HCT116 (cell line): ENCODE measurements at regions not wholly inside any gene's neighbourhood (a gene's known extent, or its start where the extent isn't known, plus 50 kb on each side); places are given as distances from the start of the nearest gene placed in this dataset.

Experiments used
- ATAC-seq: fragments of 200-7000 bp; cut with Tn5 transposase; 2 replicates; pipeline ENCODE4 v1.9.1; 2020; ENCODE audit warnings: mild to moderate bottlenecking, moderate library complexity
- BruUV-seq: library from RNA; stranded (reverse); fragments of 400-500 nt; replicated peaks from 2 replicates; lab custom pipeline; 2021; lab: Mats Ljungman, UMichigan
- CTCF ChIA-PET: fragments of 300-600 bp; sonication (Branson Sonifier 250); formaldehyde crosslinking; loops from one replicate; lab custom pipeline; 2021; ENCODE audit warnings: antibody characterized with exemption; lab: Charles Lee
- POLR2A ChIA-PET: fragments of 300-600, 350-600 bp; sonication (Branson Sonifier 250); formaldehyde crosslinking; loops from one replicate; lab custom pipeline; 2021; ENCODE audit warnings: antibody characterized with exemption; lab: Charles Lee
- RAD21 ChIA-PET, 2 experiments: fragments of 300-600 bp; sonication (Branson Sonifier 250); formaldehyde crosslinking; loops; one replicate each; lab custom pipeline; 2023; ENCODE audit warnings: low total read pairs in 2 of 2; ENCODE audit not compliant: uncharacterized antibody in 2 of 2, unreplicated experiment in 2 of 2, low non-redundant PET in 1 of 2; lab: Charles Lee
- DNase-seq: peaks from one replicate; pipeline ENCODE4 v3.0.0-alpha.2; 2010; ENCODE audit warnings: low read depth, low spot score
- H2AFZ ChIP-seq: fragments of 200-600 bp; shearing (Covaris generic), sonication (generic); 2 replicates; pipeline ENCODE4 v1.6.1; 2017; ENCODE audit warnings: low read depth, mixed run types, mixed read lengths, antibody characterized with exemption, low read length; ENCODE audit not compliant: poor library complexity, severe bottlenecking
- H3K27ac ChIP-seq: 2 replicates; pipeline ENCODE4 v1.5.1; 2012; ENCODE audit warnings: low read depth, low read length
- H3K27me3 ChIP-seq: fragments of 200-600 bp; sonication (generic); 2 replicates; pipeline ENCODE4 v1.6.1; 2016; ENCODE audit warnings: mixed run types, low read length, mixed read lengths; ENCODE audit not compliant: insufficient read depth
- H3K36me3 ChIP-seq, 2 experiments: fragments of 200-500 bp in 1 of 2; fragments of 200-600 bp in 1 of 2; sonication (Bioruptor generic) in 1 of 2; sonication (generic) in 1 of 2; 2 replicates each; pipeline versions ENCODE4 v1.5.1 to v1.6.1; 2014 to 2016; ENCODE audit warnings: low read length in 2 of 2, inconsistent platforms in 1 of 2, mixed read lengths in 1 of 2, mixed run types in 1 of 2; ENCODE audit not compliant: insufficient read depth in 2 of 2, control insufficient read depth in 1 of 2
- H3K4me1 ChIP-seq, 2 experiments: fragments of 200-600 bp in 1 of 2; sonication (generic) in 1 of 2; 2 replicates each; pipeline versions ENCODE4 v1.5.1 to v1.6.1; 2012 to 2017; ENCODE audit warnings: low read length in 2 of 2, inconsistent platforms in 1 of 2, mild to moderate bottlenecking in 1 of 2, mixed read lengths in 1 of 2, mixed run types in 1 of 2, moderate library complexity in 1 of 2; ENCODE audit not compliant: insufficient read depth in 2 of 2, control insufficient read depth in 1 of 2
- H3K4me2 ChIP-seq: fragments of 200-600 bp; sonication (generic); 2 replicates; pipeline ENCODE4 v1.6.1; 2017; ENCODE audit warnings: mixed run types, low read length, mixed read lengths
- H3K4me3 ChIP-seq, 2 experiments: fragments of 200-600 bp in 1 of 2; sonication (generic) in 1 of 2; replicated peaks in 1 of 2; 2 replicates each; pipeline ENCODE4 v1.5.1; 2011 to 2016; ENCODE audit warnings: low read length in 2 of 2, control low read depth in 1 of 2, low read depth in 1 of 2, mild to moderate bottlenecking in 1 of 2, mixed read lengths in 1 of 2, mixed run types in 1 of 2
- H3K79me2 ChIP-seq: fragments of 200-600 bp; sonication (generic); 2 replicates; pipeline ENCODE4 v1.6.1; 2017; ENCODE audit warnings: mild to moderate bottlenecking, mixed run types, low read length, moderate library complexity, mixed read lengths; ENCODE audit not compliant: insufficient read depth
- H3K9ac ChIP-seq: fragments of 200-600 bp; sonication (generic); 2 replicates; pipeline ENCODE4 v1.6.1; 2016; ENCODE audit warnings: low read length, mixed read lengths
- H3K9me2 ChIP-seq: fragments of 200-600 bp; sonication (generic), shearing (Covaris generic); 2 replicates; pipeline ENCODE4 v1.6.1; 2017; ENCODE audit warnings: mixed run types, mild to moderate bottlenecking, moderate library complexity; ENCODE audit not compliant: insufficient read depth
- H3K9me3 ChIP-seq, 2 experiments: fragments of 200-500 bp in 1 of 2; fragments of 200-600 bp in 1 of 2; sonication (Bioruptor generic) in 1 of 2; sonication (generic) in 1 of 2; 2 replicates each; pipeline ENCODE4 v1.6.1; 2014 to 2017; ENCODE audit warnings: low read length in 2 of 2, mixed read lengths in 2 of 2, inconsistent platforms in 1 of 2, low read depth in 1 of 2, mild to moderate bottlenecking in 1 of 2, mixed run types in 1 of 2, moderate library complexity in 1 of 2; ENCODE audit not compliant: control insufficient read depth in 1 of 2, insufficient read depth in 1 of 2
- H4K20me1 ChIP-seq: fragments of 200-600 bp; sonication (generic), shearing (Covaris generic); 2 replicates; pipeline ENCODE4 v1.6.1; 2017; ENCODE audit warnings: mixed run types, mild to moderate bottlenecking, moderate library complexity; ENCODE audit not compliant: insufficient read depth
- CBX3 ChIP-seq: IDR thresholded peaks from 2 replicates; pipeline ENCODE4 v1.6.1; 2012; ENCODE audit warnings: low read depth
- ELF1 ChIP-seq: IDR thresholded peaks from 2 replicates; pipeline ENCODE4 v1.6.1; 2012; ENCODE audit warnings: low read depth, borderline replicate concordance
- EZH2 ChIP-seq: fragments of 200-600 bp; sonication (generic); IDR thresholded peaks from 2 replicates; pipeline ENCODE4 v1.6.1; 2017; ENCODE audit warnings: antibody characterized with exemption, mixed run types
- JUND ChIP-seq: IDR thresholded peaks from 2 replicates; pipeline ENCODE4 v1.6.1; 2012
- POLR2AphosphoS5 ChIP-seq: IDR thresholded peaks from 2 replicates; pipeline ENCODE4 v1.6.1; 2011; ENCODE audit warnings: mild to moderate bottlenecking, low read depth, low read length, moderate library complexity
- RAD21 ChIP-seq: IDR thresholded peaks from 2 replicates; pipeline ENCODE4 v1.6.1; 2012; ENCODE audit warnings: low read depth, mild to moderate bottlenecking
- SIN3A ChIP-seq: IDR thresholded peaks from 2 replicates; pipeline ENCODE4 v1.6.1; 2012; ENCODE audit warnings: low read depth
- SP1 ChIP-seq: IDR thresholded peaks from 2 replicates; pipeline ENCODE4 v1.6.1; 2012; ENCODE audit warnings: low read depth
- ZNF274 ChIP-seq: fragments of 200-500 bp; sonication (Bioruptor generic); IDR thresholded peaks from 2 replicates; pipeline ENCODE4 v1.6.1; 2014; ENCODE audit warnings: mild to moderate bottlenecking, low read depth, low read length, inconsistent platforms
- intact Hi-C: fragments of 100-400 bp; cut with micrococcal nuclease; formaldehyde crosslinking; loops from 2 replicates; pipeline ENCODE4 v1.10.0; 2022
- TF ChIP-seq, protein P1 (sequence below): IDR thresholded peaks from 2 replicates; pipeline ENCODE4 v1.6.1; 2012; ENCODE audit warnings: low read depth

DNA sequence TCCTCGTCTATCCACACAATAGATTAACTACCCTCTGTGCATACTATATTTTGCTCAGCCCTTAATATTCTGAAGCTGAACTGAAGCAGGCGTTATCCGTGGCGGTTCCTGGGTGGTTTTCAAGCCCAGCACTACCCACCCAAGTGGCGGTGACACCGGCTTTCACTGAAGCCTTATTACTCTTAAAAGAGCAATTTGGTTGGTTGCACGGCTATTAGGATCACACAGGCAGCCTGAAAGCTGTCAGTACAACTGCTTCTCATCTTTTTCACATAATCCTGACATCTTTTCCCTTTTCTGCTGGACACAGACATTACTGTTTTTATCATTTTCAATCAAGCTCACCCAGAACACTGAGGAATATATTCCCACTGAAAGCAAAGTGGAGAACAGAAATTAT is 525.3 kb upstream of the ZNF717 start:
- H4K20me1 ChIP-seq, result no peaks in the 10 kb centered on the region
- ChIA-PET RAD21 (no interaction called here), POLR2A (no interaction called here), CTCF (no interaction called here)
- H3K4me2 ChIP-seq, result no peak overlapping the region
- H3K36me3 ChIP-seq, result no peaks in the 10 kb centered on the region
- no peaks in the 10 kb centered on the region for H3K27me3 ChIP-seq
- BruUV-seq, result no TSS peak
- ATAC-seq, result no peak
- intact Hi-C loops, result no loop called here
- H3K9me2 ChIP-seq, result no peaks in the 10 kb centered on the region
- no peak overlapping the region for H3K4me3 ChIP-seq
- peaks cover 12 to 18% of the 10 kb centered on the region in 2 experiments; a peak in 2 of 4 replicates for H3K9me3 ChIP-seq
- no peak overlapping the region for H3K27ac ChIP-seq
- no peak overlapping the region for H2AFZ ChIP-seq
- TF ChIP-seq SIN3A, result no peak
- TF ChIP-seq POLR2AphosphoS5, result no peak
- no peak for TF ChIP-seq ELF1
- TF ChIP-seq CBX3, result no peak
- no peak for TF ChIP-seq ZNF274
- TF ChIP-seq RAD21, result no peak
- TF ChIP-seq, protein P1, sequence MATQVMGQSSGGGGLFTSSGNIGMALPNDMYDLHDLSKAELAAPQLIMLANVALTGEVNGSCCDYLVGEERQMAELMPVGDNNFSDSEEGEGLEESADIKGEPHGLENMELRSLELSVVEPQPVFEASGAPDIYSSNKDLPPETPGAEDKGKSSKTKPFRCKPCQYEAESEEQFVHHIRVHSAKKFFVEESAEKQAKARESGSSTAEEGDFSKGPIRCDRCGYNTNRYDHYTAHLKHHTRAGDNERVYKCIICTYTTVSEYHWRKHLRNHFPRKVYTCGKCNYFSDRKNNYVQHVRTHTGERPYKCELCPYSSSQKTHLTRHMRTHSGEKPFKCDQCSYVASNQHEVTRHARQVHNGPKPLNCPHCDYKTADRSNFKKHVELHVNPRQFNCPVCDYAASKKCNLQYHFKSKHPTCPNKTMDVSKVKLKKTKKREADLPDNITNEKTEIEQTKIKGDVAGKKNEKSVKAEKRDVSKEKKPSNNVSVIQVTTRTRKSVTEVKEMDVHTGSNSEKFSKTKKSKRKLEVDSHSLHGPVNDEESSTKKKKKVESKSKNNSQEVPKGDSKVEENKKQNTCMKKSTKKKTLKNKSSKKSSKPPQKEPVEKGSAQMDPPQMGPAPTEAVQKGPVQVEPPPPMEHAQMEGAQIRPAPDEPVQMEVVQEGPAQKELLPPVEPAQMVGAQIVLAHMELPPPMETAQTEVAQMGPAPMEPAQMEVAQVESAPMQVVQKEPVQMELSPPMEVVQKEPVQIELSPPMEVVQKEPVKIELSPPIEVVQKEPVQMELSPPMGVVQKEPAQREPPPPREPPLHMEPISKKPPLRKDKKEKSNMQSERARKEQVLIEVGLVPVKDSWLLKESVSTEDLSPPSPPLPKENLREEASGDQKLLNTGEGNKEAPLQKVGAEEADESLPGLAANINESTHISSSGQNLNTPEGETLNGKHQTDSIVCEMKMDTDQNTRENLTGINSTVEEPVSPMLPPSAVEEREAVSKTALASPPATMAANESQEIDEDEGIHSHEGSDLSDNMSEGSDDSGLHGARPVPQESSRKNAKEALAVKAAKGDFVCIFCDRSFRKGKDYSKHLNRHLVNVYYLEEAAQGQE, result no peak
- TF ChIP-seq SP1, result no peak
- no peak for TF ChIP-seq EZH2
- TF ChIP-seq JUND, result no peak
- no peak for DNase-seq
- H3K4me1 ChIP-seq, result no peaks in the 10 kb centered on the region
- H3K9ac ChIP-seq, result no peak overlapping the region
- no peaks in the 10 kb centered on the region for H3K79me2 ChIP-seq
